ENCODE measurements at regions not wholly inside any gene's neighbourhood (a gene's known extent, or its start where the extent isn't known, plus 50 kb on each side); places are given as distances from the start of the nearest gene placed in this dataset.

DNA sequence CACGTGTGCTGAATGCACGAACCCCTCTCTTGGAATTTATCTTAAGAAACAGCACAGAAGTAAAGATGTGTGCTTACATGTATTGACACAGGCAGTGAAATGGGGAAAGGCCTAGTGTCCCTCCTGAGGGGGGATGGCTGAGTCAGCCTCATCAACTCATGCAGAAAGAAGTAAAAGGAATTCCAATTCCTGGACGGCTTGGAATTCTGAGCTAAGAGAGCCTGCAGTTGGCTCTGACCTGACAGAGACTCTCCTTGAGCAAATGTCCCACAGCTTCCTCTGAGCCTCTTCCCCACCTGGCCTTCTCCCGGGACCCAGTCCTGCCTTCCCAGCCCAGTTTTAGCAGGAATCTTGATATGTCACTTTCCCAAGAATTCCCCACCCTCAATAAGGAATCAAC lies 542.4 kb upstream of the ADARB2 start:
- TF ChIP-seq, protein P1, sequence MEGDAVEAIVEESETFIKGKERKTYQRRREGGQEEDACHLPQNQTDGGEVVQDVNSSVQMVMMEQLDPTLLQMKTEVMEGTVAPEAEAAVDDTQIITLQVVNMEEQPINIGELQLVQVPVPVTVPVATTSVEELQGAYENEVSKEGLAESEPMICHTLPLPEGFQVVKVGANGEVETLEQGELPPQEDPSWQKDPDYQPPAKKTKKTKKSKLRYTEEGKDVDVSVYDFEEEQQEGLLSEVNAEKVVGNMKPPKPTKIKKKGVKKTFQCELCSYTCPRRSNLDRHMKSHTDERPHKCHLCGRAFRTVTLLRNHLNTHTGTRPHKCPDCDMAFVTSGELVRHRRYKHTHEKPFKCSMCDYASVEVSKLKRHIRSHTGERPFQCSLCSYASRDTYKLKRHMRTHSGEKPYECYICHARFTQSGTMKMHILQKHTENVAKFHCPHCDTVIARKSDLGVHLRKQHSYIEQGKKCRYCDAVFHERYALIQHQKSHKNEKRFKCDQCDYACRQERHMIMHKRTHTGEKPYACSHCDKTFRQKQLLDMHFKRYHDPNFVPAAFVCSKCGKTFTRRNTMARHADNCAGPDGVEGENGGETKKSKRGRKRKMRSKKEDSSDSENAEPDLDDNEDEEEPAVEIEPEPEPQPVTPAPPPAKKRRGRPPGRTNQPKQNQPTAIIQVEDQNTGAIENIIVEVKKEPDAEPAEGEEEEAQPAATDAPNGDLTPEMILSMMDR (IDR thresholded peaks at IDR 0.05; ENCODE audit: low read depth, low read length) = no peak

DNA sequence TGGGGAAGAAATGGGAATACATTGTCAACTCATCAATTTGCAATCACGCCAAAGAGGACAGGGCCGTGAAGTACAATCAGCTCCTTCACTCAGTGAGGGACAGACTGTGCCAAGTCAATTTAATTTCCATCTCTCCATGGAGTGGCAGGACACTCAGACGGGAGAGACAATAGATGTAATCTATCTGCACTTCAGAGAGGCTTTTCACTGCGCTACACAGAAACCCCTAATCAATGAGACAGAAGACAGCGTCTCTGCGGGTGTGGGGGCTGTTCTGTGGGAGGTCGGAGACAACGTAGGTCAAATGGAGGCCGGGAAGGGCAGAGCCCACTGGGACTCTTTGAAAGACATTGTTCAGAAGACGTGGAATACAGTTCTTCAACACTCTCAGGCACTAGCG lies 541.0 kb upstream of the ADARB2 start:
- no peak overlapping the region for H3K4me3 ChIP-seq (ENCODE audit: low read depth, low read length)
- TF ChIP-seq, protein P1 (IDR thresholded peaks at IDR 0.05; ENCODE audit: low read depth, low read length) = no peak

More for the DNA sequence above, 542.4 kb upstream of the ADARB2 start:
- no peak overlapping the region for H3K4me3 ChIP-seq (ENCODE audit: low read depth, low read length)

DNA sequence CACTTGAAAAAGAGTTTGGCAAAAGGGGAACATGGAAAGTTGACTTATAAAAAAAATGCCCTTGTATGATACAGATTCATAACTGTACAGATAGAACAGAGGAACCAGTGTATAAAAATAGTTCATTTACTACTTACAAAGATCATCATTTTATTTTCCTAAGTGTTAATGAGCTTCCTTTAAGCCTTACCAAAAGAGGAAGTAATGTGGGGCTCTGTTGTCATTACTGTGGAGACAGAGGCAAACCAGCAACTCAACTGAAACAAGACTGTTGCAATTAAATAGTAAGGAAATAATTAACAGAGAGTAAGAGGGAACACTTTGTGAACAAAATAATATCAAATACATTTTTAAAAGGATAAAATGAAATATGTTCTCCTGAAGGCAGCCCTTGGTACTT lies 526.2 kb upstream of the ADARB2 start:
- no peak overlapping the region for H3K4me3 ChIP-seq (ENCODE audit: low read depth, low read length)
- TF ChIP-seq, protein P1 (IDR thresholded peaks at IDR 0.05; ENCODE audit: low read depth, low read length) = no peak

DNA sequence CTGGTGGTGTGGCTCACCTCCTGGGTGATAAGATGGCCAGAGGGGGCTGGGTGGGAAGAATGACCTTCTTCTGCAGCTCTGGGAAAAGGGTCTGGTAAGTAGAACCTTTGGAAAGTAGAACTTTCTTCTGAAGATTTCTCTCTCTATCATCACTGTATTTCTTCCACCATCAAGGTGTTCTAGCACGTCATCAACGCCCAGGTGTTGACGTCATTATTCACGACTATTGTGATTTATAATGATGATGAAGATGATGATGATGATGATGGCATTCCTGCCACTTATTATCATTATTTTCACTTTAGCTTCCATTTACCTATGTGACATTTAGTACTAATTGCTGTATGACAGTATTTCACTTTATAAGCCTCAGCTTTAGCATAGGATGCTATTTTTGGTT lies 525.6 kb upstream of the ADARB2 start:
- no peak overlapping the region for H3K4me3 ChIP-seq (ENCODE audit: low read depth, low read length)
- TF ChIP-seq, protein P1 (IDR thresholded peaks at IDR 0.05; ENCODE audit: low read depth, low read length) = no peak

DNA sequence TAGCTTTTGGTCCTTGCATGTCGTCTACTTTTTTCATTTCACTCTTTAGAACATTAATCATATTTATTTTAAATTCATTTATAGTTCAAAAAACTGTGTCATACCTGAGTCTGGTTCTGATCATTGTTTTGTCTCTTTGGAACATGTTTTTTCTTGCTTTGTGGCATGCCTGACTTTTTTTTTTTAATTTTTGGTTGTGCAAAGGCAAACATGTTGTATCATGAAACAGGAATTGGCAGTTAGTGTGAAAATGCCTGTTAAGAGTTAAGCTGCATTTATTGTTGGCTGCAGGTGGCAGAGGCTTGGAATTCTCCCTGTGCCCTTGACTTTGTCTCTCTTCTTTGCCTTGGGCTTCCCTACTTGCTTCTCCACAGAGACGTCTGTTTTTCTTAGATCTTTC lies 525.0 kb upstream of the ADARB2 start:
- no peak overlapping the region for H3K4me3 ChIP-seq (ENCODE audit: low read depth, low read length)
- TF ChIP-seq, protein P1 (IDR thresholded peaks at IDR 0.05; ENCODE audit: low read depth, low read length) = no peak

DNA sequence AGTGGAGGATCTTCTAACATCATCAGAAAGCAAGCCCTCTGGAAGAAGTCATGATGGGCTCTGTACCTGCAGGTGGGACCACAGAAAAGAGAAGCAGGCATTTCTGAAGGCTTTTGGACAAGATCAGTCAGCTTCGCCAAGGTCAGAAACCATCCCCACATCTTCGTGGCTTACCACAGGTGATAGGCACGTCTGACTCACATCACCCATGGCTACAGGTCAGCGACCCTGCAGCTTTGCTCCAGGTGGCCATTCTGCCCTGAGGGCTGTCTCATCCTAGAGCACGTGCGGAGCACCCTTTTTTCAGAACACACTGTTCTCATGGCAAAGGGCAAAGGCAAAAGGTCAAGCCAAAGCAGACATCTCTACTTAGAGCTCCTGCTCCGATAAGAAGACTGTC lies 518.9 kb upstream of the ADARB2 start:
- TF ChIP-seq, protein P1 (IDR thresholded peaks at IDR 0.05; ENCODE audit: low read depth, low read length) = no peak
- no peak overlapping the region for H3K4me3 ChIP-seq (ENCODE audit: low read depth, low read length)

DNA sequence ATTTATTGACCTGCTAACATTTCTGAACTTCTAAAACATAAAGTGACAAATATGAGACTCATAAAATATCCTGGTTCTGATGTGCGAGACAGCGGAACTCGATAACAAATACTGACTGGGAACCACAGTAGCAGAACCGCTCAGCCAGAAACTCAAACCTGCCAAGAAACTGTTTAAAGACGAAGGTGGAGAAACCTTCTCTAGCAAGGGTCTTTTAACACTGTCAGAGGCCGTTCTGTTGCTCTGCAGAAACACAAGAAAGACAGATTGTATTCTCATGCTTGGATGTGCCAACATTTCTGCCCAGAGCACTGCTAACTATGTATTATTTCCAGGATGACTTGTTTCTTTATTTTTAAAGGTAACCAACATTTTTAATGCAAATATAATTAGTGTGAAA lies 514.8 kb upstream of the ADARB2 start:
- H3K4me3 ChIP-seq (ENCODE audit: low read depth, low read length) = no peak overlapping the region
- TF ChIP-seq, protein P1 (IDR thresholded peaks at IDR 0.05; ENCODE audit: low read depth, low read length) = no peak

Data from WI38 (cell line).